ENCODE measurements at regions not wholly inside any gene's neighbourhood (a gene's known extent, or its start where the extent isn't known, plus 50 kb on each side); places are given as distances from the start of the nearest gene placed in this dataset.
A peak's percentile ranks its signal among the peaks of the same experiment; 100 is the strongest.

DNA sequence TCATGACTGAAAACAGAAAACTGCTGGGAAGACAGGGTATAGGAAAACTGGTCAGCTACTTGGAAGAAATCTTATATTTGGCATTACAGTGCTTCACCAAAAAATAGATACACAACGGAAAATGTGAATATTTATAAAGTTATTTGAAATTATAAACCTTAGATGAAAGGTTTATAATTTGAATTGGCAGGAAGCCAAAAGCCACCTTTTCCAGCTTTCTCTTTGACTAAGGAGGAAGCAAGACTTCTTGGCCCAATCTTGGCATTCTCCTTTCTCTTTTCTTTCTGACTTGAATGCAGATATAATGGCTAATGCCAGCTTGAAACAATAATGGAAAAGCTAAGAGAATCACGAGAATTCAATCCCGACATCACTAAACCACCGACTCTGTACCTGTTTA, 196.5 kb upstream of the PIK3C3 start:
- DNase-seq (ENCODE audit: low read depth in 4 of 4, low spot score in 3 of 4): no peak

GRCh38 chr18:41756141-41756540, 198.9 kb upstream of the PIK3C3 start:
- DNase-seq (ENCODE audit: low read depth in 4 of 4, low spot score in 3 of 4): no peak

- DNase-seq (ENCODE audit: low read depth in 4 of 4, low spot score in 3 of 4): no peak
Observed at GRCh38 chr18:41754332-41754731, 200.7 kb upstream of the PIK3C3 start.

DNA sequence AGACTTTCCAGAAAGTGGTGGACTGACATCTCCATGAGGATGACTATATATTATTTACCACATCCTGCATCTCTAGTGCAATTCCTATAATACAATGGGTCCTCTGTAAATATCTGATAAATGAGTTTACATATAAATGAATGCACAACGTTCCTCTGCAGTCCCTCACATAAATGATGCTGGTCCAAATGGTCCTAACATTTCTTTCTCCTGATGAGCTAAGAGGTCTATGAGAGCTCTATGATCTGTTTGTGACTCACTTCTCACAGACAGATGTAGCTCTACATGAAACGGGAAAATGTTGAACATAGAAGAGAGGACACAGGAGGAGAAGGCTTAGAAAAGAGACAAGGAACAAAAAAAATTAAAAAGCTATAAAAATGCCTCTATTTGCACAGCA, 201.2 kb upstream of the PIK3C3 start:
- DNase-seq (ENCODE audit: low read depth in 4 of 4, low spot score in 3 of 4): no peak

DNA sequence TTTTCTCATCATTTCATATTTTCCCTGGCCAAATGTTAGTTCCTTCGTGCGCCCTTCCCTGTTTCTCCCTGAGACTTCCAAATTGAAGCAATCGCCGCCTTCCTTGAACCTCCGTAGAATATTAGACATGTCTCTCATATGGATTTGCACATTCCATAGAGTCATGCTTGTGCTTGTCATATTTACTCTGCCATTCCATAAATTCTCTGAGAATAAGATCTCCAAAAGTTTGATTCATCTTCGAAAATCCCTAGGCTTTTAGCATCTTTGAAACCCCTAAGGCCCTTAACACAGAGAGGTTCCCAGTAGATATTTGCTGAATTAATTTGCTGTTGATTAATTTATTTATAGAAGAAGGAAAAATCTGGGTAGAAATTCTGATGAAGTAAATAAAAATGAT, 202.2 kb upstream of the PIK3C3 start:
- no peak for DNase-seq (ENCODE audit: low read depth in 4 of 4, low spot score in 3 of 4)

DNA sequence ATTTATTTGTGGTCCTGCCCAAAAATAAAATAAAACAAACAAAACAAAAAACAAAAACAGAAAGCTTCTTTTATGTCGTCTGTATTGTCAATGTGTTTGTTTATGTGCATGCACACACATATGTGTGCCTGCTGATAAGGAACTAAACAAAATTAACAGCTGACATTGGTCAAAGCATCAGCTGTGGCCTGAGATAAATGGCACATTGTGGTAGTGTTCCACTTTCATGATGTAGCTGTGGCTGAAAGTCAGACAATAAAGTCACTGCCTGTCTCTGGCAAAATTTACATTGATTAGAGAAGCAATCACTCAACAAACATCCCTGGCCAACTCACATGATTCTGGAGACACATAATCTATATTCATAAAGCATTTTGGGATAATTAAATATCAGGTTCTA, 203.4 kb upstream of the PIK3C3 start:
- DNase-seq (ENCODE audit: low read depth in 4 of 4, low spot score in 3 of 4): no peak

- no peak for DNase-seq (ENCODE audit: low read depth in 4 of 4, low spot score in 3 of 4)
Observed at GRCh38 chr18:41751161-41751560, 203.9 kb upstream of the PIK3C3 start.

DNA sequence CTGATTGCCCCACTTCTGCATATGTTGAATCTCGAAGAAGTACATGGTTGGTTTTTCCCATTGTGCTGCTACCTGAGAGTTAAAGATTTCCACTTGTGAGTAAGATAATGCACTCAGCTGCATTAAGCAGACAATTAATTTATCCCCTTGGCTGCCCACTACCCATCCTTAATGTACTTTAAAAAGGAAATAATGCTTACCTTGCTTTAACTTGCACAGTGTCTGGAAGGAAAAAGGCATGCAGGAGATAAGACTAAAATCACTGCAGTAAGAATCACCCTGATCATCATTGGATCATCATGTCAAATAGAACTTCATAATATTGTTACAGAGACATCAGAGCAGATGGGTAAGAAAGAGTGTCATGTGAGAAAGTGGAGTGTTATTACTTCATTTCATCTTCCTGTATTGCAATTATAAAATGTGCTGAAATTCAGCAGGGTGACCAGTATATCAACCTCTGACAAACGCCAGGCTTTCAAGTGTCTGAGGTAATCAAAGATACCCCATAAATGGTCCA, 207.3 kb upstream of the PIK3C3 start:
- no peak for DNase-seq (ENCODE audit: low read depth in 4 of 4, low spot score in 3 of 4)

GRCh38 chr18:41745166-41746049, 209.6 kb upstream of the PIK3C3 start:
- peak in 3 of 4 donors; percentile 35 to 51 (median 40) for DNase-seq (ENCODE audit: low read depth in 4 of 4, low spot score in 3 of 4)

GRCh38 chr18:41744421-41745030, 210.5 kb upstream of the PIK3C3 start:
- DNase-seq (ENCODE audit: low read depth in 4 of 4, low spot score in 3 of 4): no peak

DNA sequence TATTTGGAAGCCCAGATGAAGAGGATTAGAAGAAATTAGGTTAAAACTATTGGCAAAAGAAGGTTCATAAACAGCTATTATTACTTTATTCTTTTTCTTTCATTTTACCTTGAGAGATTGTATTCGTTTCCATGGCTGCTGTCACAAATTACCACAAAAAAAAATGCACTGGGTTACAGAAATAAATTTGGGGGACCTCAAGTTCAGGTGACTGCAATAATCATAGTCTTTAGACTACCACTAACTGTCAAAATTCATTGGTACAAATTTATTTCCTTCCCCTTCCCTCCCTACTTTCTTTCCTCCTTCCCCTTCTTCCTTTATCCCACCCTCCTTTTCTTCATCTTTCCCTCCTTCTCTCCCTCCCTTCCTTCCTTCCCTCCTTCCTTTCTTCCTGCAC, 217.8 kb upstream of the PIK3C3 start:
- no peak for DNase-seq (ENCODE audit: low read depth in 4 of 4, low spot score in 3 of 4)

- no peak for DNase-seq (ENCODE audit: low read depth in 4 of 4, low spot score in 3 of 4)
Observed at GRCh38 chr18:41734917-41735316, 220.1 kb upstream of the PIK3C3 start.

GRCh38 chr18:41732356-41732755, 222.7 kb upstream of the PIK3C3 start:
- DNase-seq (ENCODE audit: low read depth in 4 of 4, low spot score in 3 of 4): no peak

GRCh38 chr18:41731884-41732283, 223.2 kb upstream of the PIK3C3 start:
- DNase-seq (ENCODE audit: low read depth in 4 of 4, low spot score in 3 of 4): no peak

GRCh38 chr18:41724195-41724594, 230.8 kb upstream of the PIK3C3 start:
- no peak for DNase-seq (ENCODE audit: low read depth in 4 of 4, low spot score in 3 of 4)

GRCh38 chr18:41721103-41721790, 233.8 kb upstream of the PIK3C3 start:
- no peak for DNase-seq (ENCODE audit: low read depth in 4 of 4, low spot score in 3 of 4)

- no peak for DNase-seq (ENCODE audit: low read depth in 4 of 4, low spot score in 3 of 4)
Observed at GRCh38 chr18:41720226-41720625, 234.8 kb upstream of the PIK3C3 start.

GRCh38 chr18:41719808-41720207, 235.2 kb upstream of the PIK3C3 start:
- no peak for DNase-seq (ENCODE audit: low read depth in 4 of 4, low spot score in 3 of 4)

DNA sequence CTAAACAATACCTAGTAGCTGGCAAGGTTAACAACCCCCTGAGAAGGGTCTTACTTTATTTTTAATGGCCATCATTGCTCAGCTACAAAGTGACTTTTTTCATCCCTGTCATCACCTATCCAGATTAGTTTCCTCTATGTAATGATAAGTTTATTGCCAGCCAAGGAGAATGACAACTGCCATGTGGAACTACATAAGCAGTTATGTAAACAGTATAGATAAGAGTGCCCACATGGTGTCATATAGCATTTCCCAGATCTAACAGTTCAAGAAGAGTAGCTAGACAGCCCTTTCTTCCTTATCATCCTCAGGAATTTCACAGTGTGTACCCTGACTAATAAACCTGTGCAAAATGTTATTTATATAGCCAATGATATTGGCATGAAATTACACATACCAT, 240.2 kb upstream of the PIK3C3 start:
- no peak for DNase-seq (ENCODE audit: low read depth in 4 of 4, low spot score in 3 of 4)

DNA sequence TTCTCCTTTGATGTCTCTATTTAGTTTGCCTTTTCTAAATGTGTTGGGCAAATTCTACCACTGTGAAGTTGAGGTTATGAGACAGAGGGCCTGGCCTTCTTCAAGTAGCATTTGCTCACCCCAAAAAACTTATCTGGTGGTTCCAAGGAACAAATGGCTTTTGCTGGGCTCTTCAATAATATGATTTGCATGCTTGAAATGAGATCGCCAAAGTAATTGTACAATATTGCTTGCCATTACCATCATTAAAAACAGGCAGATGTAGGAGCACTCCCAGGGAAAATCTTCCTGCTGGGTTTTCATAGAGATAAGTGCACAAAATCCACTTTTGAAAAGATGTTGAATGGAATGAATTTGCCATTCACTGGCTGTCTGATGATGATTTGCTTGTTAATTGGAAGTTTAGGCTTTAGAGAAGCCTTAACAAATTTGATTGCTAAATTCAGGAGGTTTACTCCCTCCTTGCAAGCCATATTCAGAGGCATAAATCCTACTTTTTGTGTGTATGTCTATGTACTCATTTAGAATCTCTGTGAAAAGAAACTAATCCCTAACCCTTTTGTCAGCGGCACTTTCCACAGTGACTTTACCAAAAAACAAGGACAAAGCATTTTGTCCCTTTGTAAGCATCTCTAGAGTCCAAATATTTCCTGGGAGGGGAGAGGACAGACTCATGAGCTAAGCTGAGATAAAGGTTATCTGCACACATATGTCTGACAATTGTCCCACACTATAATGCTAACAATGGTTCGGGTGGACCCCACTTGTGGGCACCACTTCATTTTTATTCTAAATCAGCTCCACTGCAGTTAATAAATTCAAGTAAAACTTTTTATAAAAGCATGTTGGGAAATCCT, 240.8 kb upstream of the PIK3C3 start:
- no peak for DNase-seq (ENCODE audit: low read depth in 4 of 4, low spot score in 3 of 4)

DNA sequence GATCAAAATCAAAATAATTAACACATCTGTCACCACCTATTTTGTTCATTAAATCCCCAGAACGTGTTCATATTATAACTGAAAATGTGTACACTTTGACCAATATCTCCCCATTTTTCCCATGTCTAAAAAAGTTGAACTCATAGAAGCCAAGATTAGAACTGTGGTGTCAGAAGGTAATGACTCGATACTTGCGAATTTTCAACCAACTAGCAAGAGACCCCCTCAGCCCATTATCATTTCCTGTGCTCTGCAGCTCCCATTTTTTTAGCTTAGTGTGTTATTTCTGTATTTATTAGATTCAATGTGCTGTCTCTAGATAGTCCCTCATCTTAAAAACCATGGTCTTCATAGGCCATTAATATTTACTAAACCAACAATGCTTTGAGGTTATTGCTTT, 248.7 kb upstream of the PIK3C3 start:
- DNase-seq (ENCODE audit: low read depth in 4 of 4, low spot score in 3 of 4): no peak

All from right renal pelvis (tissue), 4 donors.